ENCODE measurements at regions not wholly inside any gene's neighbourhood (a gene's known extent, or its start where the extent isn't known, plus 50 kb on each side); places are given as distances from the start of the nearest gene placed in this dataset.
"Not testable (repeated sequence)": the region's sequence is repeated elsewhere in the genome, so short reads cannot be mapped to it uniquely, and the experiment has no call there.

DNA sequence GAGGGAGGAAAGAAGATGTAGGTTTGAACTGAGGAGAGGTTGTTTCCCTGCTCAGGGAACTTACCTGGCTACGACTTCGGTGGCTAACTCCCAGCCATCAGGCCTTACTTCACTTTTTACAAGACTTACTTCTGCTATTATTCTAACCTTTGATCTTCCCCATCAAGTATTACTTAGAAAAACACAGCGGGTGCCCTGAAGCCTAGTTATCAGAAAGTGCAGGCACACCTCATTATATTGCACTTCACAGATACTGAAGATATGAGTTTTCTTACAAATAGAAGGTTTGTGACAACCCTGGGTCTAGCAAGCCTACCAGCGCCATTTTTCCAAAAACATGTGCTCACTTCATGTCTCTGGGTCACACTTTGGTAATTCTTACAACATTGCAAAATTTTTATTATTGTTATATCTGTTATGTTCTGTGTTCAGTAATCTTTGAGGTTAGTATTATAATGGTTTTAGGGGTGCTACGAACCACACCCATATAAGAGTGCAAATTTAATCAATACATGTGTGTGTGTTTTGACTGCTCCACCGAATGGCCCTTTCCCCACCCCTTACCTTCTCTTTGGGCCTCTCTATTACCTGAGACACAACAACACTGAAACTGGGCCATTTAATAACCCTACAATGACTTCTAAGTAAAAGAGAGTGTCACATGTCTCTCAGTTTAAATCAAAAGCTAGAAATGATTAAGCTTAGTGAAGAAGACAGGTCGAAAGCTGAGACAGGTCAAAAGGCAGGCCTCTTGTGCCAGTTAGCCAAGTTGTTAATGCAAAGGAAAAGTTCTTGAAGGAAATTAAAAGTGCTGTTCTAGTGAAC is 2102.7 kb upstream of the WWC1 start:
- DNase-seq (ENCODE audit: low spot score) (no peak), FAIRE-seq (no peak)

DNA sequence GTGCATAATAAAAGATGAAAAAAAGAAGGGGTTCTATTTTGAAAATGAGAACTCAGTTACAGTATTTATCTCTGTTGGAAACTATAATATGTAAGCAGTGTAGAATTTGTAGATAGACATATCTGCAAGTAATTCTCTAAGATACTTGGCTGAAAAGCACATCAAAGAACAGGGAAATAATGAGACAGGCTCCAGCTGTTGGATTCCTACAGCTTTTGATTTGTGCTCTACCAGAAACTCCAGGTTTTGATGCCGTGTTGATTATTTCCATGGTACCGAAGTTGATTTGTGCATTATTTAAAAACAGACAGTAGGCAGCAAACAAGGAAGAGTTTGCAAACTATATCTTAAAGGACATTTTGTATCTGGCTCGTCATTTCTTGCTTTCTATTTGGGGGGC is 2098.7 kb upstream of the WWC1 start:
- FAIRE-seq, result no peak
- DNase-seq (ENCODE audit: low spot score), result no peak

DNA sequence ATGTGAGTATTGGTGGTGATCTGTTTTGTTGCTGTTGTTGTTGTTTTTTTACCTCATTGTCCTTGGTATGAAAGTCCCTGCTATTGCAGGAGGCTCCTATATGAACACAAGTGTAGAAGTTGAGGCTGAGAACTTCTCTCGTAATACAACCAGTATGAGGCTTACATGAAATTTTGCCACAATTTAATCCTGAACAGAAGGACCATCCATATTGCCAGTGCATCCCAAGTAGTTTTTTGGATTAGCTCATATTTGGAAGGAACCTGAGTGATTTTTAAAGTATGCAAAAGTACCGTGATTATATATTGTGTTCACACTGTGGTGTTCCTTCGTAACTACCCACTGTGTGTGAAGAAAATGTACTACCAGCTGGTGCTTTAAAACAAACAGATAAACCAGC is 2095.5 kb upstream of the WWC1 start:
- DNase-seq (ENCODE audit: low spot score), result no peak
- FAIRE-seq, result no peak

DNA sequence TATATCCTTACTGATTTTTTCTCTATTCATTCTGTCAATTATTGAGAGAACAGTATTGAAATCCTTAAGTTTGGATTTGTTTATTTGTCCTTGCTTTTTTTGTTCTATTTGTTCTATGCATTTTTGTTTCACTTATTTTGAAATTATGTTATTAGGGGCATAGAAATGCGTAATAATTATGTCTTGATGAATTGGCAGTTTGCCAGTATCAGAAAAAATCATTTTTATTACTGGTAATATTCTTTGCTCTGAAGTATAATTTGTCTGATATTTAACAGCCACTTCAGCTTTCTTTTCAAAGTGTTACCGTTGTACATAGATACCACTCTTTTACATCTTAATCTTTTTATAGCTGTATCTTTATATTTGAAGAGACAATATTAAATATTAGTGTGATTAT is 2090.9 kb upstream of the WWC1 start:
- no peak for FAIRE-seq
- DNase-seq (ENCODE audit: low spot score), result no peak

DNA sequence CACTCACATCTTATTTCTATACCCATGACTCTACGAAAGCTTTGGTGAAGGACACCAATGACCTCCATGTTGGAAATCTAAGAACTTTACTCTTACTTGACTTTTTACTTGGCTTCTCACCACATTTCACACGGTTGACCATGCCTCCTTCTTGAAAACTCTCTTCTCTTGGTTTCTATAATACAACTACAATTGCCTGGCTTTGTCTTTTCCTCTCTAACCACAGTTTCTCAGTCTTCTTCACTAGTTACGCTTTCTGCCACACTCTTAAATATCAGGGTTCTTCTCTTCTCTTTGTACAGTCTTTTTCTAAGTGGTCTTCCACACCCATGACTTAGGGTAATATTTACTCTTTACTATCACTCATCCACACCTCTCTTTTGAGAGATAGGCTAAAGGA is 2079.8 kb upstream of the WWC1 start:
- FAIRE-seq, result no peak
- no peak for DNase-seq (ENCODE audit: low spot score)

DNA sequence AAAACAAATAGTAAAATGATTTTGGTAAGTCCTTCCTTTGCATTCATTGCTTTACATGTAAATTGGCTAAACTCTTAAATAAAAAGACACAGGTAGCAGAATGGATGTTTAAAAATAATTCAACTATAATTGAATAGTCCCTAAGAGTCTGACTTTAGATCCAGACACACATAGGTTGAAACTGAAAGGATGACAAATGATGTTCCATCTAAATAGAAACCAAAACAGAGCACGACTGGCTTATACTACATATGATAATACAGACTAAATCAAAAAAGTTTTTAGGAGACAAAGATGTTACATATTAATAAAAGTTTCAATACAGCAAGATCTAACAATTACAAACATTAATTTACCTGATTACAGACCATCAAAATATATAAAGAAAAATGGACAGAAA is 2055.1 kb upstream of the WWC1 start:
- FAIRE-seq, result no peak
- DNase-seq (ENCODE audit: low spot score), result no peak

DNA sequence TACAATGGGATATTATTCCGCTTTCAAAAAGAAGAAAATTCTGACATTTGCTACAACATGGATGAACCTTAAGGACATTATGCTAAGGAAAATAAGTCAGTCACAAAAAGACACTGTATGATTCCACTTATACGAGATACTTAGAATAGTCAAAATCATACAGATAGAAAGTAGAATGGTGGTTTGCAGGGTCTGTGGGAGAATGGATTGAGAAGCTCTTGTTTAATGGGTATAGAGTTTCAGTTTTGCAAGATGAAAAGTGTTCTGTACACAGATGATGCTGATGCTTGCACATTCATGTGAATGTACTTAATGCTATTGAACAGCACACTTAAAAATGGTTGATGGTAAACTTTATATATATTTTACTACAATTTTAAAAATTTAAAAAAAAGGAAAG is 2050.7 kb upstream of the WWC1 start:
- FAIRE-seq (no peak), DNase-seq (ENCODE audit: low spot score) (no peak)

DNA sequence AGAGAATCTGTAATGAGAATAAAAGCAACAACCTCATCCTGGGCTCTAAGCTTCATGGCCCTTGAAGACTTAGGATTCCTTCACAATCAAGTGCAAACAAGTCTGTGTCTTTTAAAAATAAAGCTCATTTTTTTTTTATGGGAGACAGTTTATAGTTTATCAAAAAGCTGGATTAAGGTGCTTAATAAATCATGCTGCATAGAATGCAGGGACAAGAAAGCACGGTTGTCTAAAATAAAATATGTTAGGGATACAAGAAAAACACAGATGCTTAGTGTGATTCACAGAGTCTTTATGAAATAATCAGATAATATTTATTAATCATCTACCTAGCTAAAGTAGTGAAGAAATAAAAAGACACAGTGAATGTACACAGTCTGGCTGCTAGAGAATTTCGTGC is 2045.9 kb upstream of the WWC1 start:
- DNase-seq (ENCODE audit: low spot score) (no peak), FAIRE-seq (no peak)

DNA sequence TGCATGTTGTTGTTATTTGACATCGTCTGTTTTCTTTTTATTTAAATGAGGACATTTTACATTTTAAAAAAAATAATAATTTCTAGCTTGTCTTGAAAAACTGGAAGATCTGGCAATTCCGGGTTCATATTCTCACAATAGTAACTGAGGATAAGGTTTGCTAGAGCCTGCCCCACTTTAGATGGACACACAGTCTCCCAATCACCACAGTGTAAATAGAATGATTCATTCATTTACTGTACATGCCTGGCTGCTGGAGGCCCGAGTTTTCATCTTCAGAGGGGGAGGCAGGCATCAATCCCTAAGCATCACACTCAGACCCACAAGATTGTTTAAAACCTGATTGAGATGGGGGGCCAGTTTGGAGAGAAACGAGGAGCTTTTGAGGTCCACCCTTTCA is 2039.7 kb upstream of the WWC1 start:
- DNase-seq (ENCODE audit: low spot score) (no peak), FAIRE-seq (no peak)

DNA sequence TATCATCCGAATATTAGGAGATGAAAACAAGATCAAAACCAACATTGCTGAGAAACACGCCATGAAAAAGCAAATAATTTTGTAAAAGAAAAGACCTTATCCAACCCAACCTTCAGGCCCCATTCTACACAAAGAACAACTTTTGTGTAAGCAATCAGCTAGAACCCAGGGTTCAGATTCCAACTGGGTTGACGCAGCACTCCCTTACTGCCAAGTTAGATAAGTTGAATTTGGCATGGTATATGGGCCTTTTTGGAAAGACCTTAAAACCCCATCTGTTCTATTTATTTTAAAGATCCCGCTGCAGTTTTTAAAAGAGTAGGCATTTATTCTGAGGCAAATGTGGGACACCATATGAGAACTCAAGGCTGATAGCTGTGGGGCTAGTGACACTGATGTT is 2033.8 kb upstream of the WWC1 start:
- FAIRE-seq, result no peak
- no peak for DNase-seq (ENCODE audit: low spot score)

DNA sequence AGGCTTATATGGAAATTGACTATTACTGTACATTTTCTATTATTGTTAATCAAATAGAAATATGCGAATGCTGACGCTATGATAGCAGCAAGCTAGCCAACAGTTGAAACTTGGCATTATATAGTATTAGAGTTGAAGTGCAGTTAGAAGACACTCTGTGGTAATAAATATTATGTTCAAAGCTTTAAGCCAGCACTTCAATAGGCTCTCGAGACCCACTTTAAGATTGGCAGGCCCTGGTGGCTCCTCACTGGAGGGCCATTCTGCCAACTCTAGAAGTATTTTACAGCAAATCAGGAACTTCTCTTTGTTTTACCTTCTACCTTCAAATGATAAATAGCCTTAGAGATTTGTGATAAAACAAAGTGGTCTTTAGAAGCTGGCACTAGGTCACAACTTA is 2029.0 kb upstream of the WWC1 start:
- DNase-seq (ENCODE audit: low spot score), result no peak
- no peak for FAIRE-seq

DNA sequence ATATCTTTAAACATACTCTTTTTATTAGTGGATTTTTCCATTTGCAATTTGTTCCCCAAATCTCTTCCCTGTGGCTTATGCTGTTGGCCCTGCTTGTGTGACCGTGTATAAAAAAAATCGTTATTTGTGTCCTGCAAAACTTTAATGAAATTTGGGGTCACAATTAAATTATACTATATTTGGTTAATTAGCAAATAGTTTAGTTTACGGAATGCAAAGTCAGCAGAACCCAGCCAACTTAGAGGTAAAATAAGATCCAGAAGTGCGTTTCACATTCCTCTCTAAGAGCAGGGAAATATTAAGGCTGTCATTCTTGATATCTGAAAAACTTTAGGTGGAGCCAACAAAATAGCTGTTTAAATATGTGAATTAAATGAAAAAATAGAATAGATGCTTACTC is 2023.5 kb upstream of the WWC1 start:
- FAIRE-seq, result no peak
- DNase-seq (ENCODE audit: low spot score), result no peak

DNA sequence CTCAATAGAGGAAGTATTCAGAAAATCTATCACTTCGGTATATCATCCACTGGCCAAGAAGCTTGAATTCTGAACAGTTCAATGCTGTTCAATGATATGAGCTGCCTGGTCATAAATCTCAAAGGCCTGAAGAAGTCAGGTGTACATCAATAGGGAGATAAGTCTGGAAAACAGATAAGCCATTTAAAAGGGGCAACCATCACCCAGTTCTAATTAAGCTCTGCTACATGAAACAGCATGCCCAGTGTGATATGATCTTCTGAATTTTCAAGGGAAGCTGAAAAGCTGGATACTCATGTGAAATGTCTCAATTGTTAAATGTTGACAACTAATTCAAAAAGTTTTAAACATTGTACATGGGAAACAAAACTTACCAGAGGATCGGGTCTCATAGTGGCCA is 2020.7 kb upstream of the WWC1 start:
- FAIRE-seq (no peak), DNase-seq (ENCODE audit: low spot score) (no peak)

DNA sequence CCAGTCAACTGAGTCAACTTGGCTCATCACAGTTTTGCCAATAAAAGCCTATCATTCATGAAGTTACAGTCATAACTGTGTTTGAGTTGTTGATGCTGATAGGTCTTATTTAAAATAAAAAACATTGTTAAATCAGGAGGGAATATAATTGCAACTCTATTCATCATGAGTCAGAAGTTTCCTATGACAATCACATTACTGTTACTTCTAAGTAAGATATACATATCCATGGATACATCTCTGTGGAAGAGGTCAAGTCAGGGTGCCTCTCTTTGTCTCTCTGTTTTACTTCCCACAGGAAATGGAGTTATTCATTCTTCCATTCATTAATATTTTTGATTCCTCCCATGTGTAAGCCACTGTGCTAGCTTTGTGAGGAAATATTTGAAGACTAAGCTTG is 2015.4 kb upstream of the WWC1 start:
- FAIRE-seq (no peak), DNase-seq (ENCODE audit: low spot score) (no peak)

DNA sequence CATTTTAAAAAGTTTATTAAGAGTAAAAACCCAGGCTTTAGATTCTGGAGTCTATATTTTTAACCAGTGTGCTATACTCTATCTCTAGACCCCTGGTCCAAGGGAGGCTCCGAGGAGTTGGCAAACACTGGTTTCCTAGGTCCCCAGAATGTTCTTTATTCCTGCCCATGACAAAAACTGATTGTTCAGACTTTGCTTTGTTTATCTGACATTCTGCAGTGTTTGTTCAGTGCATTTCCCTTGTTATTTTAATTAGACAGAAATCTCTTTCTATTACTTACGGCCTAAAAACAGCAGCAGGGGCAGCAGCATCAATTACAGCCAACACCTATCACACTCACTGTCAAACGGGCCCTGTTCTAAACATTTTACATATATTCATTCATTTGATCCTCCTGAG is 2011.6 kb upstream of the WWC1 start:
- FAIRE-seq (no peak), DNase-seq (ENCODE audit: low spot score) (no peak)

DNA sequence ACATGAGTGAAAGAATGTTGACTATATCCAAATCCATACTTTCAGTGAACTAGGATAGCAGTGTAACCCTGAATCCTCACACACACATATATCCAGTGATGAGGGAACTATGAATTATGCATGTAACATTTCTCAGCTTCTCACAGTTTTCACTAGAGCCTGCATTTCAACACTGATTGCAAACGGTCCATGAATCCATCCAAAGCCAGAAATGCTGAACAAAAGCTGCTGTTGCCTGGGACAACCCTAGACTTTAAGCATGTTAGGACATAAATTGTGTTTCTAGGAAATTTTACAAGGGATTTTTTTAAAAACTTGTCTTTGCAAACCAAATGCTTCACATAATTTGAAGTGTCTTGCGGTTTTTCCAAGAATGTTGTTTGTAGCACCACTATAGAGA is 2010.0 kb upstream of the WWC1 start:
- no peak for FAIRE-seq
- DNase-seq (ENCODE audit: low spot score), result no peak

DNA sequence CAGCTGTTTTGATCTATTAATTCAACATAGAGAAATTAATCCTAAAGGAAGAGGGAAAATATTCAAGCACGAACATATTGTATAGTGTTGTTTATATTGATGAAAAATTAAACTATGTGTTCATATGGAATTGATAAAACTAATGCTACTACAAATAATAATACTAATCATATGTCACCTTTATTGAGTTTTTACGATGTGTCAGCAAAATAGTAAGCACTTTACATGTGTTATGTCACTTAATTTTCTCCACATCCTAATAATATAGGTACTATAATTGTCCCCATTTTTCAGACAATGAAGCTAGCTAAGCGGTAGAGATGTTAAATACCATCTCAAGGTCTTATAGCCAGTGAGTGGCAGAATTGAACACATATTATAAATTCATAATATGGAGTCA is 2008.5 kb upstream of the WWC1 start:
- FAIRE-seq (no peak), DNase-seq (ENCODE audit: low spot score) (no peak)

DNA sequence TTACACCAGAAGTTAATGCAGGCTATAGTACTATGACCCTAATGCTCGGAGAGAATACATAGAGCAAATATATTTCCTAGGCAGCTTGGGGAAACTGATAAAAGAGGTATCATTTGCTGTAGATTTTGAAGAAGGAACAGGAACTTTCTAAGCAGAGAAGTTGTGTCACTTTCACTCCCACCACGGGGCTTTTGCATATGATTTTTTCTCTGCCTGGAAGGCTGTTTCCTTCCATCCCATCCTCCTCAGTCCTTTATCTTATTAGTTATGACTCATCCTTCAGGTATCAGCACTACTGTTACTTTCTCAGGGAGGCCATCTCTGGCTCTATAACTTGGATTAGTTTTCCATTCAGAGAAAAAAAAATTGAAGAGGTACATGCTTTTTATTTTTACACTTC is 2006.1 kb upstream of the WWC1 start:
- DNase-seq (ENCODE audit: low spot score) (no peak), FAIRE-seq (no peak)

DNA sequence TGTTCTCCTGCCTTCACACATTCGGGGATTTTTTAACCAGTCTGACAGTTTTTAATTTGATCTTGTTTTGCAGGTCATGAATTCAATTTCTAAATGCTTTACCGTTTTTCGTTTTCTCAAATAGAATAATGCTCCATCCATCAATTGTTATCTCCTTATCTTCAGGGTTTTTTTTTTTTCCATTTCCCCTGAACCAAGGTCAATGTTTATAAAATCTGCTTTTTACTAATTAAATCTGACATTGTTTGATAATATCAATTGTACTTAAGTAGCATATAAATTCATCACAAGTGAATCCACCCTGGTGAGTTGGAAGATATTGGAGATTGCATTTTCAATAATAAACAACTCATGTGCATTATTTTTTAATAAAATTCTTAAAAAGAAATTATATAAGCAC is 2004.6 kb upstream of the WWC1 start:
- no peak for DNase-seq (ENCODE audit: low spot score)
- FAIRE-seq, result no peak

DNA sequence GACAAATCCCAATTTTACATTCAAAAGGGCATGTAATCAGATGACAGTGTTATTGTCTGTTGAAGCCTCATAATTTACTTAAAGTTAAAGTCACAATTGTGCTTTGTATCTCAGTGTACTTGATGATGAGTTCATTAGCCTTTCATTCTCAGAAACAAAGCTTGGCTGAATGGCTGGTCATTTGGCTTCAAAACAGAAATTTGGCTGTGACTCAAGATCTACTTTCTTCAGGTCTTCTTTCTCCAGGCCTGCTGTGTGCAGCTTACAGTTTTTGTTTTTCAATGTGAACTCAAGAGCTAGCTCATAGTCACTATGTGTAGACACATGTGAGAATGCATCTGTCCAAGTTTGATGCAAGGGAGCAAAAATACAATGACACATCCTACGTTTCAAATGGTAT is 2003.6 kb upstream of the WWC1 start:
- FAIRE-seq, result no peak
- no peak for DNase-seq (ENCODE audit: low spot score)

DNA sequence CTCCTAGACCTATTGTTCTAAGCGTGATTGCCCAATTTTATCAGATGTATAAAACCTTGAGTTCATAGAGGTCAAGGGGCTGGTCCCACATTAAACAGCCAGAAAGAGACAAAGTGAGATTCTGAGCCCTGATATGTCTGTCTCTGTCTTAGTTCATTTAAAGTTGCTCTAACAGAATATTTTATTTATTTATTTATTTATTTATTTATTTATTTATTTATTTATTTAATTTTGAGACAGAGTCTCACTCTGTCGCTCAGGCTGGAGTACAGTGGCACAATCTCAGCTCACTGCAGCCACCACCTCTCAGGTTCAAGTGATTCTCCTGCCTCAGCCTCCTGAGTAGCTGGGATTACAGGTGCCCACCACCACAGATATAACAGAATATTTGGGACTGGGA is 1999.6 kb upstream of the WWC1 start:
- not testable (repeated sequence) for DNase-seq (ENCODE audit: low spot score); FAIRE-seq

DNA sequence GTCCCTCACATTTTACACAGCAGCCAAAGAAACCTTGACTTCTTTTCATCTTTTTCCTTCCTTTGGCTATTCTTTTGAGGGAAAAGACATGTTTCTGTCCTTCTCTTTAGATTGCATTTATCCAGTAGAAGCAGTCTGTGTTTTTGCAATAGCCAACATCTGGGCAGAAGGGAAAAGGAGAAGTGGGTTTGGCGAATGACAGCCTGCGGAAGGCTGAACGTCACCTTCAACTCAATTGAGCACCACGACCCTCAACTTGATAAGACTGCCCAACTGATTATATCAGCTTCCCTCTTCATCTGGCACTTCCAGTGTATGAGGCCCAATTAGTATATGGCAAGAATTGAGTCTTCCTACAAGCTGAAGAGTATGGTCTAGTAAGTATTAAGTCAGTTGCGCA is 1997.6 kb upstream of the WWC1 start:
- DNase-seq (ENCODE audit: low spot score), result no peak
- no peak for FAIRE-seq

DNA sequence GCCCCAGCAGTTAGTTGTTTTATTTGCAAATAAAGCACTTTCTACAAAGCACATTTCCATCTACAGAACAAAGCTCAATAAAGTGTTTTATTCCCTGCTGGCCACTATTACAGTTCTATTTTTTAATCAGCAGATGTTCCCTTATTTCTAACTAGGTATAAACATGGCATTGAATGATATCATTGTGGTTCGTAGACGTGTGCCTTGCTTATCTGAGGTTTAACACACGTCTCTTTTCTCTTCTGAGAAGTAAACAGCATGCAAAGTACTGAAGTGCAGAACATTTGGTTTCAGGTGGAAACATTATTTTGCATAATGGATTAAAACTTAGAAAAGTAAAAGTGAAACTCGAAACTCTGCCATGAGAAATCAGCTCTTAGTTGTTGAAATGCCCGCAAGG is 1989.3 kb upstream of the WWC1 start:
- DNase-seq (ENCODE audit: low spot score), result no peak
- no peak for FAIRE-seq

DNA sequence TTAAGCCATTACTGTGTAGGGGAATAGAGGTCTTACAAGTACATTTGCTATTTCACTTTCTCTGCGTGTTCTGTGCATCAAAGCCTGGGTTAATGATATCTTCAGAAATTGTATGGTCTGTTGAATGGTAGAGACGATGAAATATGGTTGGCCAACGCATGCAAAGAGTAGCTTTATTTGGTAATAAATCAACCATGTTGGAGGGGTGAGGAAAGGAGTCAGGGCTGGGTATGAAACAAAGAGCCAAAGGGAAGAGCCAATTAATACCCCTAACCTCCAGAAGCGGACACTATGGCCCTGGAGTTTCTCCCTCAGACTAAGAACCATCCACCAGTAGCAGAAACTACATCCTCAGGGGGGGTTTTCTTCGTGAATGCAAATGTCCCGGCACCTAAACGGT is 1974.0 kb upstream of the WWC1 start:
- FAIRE-seq (no peak), DNase-seq (ENCODE audit: low spot score) (no peak)

Measured in RCC 7860 (cell line).